ENCODE measurements at regions not wholly inside any gene's neighbourhood (a gene's known extent, or its start where the extent isn't known, plus 50 kb on each side); places are given as distances from the start of the nearest gene placed in this dataset.

DNA sequence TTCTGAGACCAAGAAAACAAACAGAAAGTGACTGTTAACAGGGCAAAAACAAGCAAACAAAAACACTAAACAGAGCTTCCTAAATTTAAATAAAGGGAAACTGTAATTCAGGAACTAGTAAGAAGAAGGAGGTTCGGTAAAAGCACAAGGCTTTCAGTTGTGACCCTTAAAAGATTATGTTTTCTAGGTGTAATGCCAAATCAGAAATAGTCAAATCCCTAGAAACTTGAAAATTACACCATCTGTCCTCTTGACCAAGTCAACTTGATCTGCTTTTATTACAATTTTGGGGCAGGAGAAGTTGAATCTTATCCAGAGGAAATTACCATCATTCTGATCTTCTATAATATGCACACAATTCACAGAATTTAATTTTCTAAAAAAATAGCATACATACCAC, 754.0 kb upstream of the ADGRL4 start:
- TF ChIP-seq, protein P1, sequence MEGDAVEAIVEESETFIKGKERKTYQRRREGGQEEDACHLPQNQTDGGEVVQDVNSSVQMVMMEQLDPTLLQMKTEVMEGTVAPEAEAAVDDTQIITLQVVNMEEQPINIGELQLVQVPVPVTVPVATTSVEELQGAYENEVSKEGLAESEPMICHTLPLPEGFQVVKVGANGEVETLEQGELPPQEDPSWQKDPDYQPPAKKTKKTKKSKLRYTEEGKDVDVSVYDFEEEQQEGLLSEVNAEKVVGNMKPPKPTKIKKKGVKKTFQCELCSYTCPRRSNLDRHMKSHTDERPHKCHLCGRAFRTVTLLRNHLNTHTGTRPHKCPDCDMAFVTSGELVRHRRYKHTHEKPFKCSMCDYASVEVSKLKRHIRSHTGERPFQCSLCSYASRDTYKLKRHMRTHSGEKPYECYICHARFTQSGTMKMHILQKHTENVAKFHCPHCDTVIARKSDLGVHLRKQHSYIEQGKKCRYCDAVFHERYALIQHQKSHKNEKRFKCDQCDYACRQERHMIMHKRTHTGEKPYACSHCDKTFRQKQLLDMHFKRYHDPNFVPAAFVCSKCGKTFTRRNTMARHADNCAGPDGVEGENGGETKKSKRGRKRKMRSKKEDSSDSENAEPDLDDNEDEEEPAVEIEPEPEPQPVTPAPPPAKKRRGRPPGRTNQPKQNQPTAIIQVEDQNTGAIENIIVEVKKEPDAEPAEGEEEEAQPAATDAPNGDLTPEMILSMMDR (conservative IDR thresholded peaks at IDR 0.05; ENCODE audit: low read depth, low read length), result no peak
- H3K4me3 ChIP-seq (ENCODE audit: low read length), result no peak overlapping the region
- peak; percentile 61 for DNase-seq (ENCODE audit: low read depth)

DNA sequence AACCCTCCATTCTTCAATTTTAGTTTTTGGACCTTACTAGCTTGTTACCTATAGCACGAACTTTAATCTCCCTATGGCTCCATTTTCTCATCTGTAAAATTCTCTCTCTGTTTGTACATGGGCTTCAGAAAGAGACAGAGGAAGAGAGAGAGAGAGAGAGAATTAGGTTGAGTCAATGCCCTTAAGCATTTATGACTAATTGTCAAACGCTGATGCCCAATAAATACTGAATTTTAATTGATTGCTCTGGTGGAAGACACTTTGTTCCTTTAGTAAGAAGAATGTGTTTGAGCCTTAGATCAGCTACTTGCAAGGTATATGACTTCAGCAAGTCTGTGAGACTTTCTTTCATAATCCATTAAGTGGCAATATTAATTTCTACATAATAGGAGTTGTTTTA, 743.1 kb upstream of the ADGRL4 start:
- H3K4me3 ChIP-seq (ENCODE audit: low read length), result no peak overlapping the region
- DNase-seq (ENCODE audit: low read depth), result no peak
- TF ChIP-seq, protein P1 (conservative IDR thresholded peaks at IDR 0.05; ENCODE audit: low read depth, low read length), result no peak

DNA sequence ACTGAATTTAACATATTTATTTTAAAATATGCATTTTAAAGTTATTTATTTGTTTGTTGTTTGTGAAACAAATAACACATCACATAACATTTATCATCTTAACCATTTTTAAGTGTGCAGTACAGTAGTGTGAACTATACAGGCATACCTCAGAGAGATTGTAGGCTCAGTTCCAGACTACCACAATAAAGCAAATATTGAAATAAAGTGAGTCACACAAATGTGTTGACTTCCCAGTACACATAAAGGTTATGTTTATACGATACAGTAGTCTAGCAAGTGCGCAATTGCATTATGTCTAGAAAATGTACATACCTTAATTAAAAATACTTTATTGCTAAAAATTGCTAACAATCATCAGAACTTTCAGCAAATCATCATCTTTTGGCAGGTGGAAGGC, 739.4 kb upstream of the ADGRL4 start:
- TF ChIP-seq, protein P1 (conservative IDR thresholded peaks at IDR 0.05; ENCODE audit: low read depth, low read length), result no peak
- DNase-seq (ENCODE audit: low read depth), result no peak

DNA sequence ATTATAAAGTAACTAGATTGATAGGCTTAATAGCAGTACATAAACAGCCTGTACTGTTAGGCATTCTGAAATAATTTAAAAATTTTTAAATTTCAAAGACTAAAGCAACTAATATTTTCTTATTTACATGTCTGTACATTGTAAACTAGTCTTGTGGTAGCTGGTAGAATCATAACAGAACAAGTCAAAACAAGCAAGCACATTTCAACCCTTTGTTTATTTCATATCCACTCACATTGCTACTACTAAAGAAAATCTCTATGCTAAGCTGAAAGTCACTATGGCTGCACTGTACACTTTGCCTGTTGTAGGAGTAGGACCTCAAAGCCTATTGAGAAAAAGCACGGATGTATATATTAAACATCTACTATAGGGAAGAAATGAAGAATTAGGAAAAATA, 738.2 kb upstream of the ADGRL4 start:
- no peak overlapping the region for H3K4me3 ChIP-seq (ENCODE audit: low read length)
- TF ChIP-seq, protein P1 (conservative IDR thresholded peaks at IDR 0.05; ENCODE audit: low read depth, low read length), result no peak
- no peak for DNase-seq (ENCODE audit: low read depth)

More for the DNA sequence above, 739.4 kb upstream of the ADGRL4 start:
- H3K4me3 ChIP-seq (ENCODE audit: low read length), result no peak overlapping the region

DNA sequence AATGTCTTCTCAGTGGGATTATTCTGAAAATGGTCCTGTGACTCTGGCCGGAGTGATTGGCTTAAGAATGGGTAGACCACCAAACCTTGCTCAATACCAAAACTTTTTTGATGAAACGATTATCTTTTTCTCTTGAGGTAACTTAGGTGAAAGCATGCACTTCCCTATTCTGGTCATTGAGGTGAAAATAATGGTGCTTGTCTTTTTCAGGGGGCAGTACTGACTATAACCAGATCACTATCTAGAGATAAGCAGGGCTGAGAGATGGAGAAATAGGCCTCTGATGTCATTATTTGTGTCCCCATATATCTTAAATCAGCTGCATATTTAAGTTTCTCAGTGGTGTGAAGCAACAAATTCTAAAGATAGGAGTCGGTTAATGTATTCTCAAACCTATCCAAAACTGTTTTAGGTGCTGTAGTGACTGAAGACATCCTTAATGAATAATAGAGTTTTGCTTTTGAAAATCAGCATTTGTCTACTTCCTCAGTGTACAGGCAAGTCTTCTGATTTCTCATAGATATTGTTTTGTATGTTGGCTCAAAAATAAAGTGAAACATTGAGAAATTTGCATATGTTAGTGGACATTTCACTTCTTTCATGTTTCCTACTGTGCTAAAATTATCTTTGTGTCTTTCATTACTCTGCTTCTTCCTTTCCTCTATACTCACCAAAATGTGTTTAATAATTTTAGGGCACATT, 735.3 kb upstream of the ADGRL4 start:
- TF ChIP-seq, protein P1 (conservative IDR thresholded peaks at IDR 0.05; ENCODE audit: low read depth, low read length), result no peak
- no peak for DNase-seq (ENCODE audit: low read depth)
- H3K4me3 ChIP-seq (ENCODE audit: low read length), result no peak overlapping the region

DNA sequence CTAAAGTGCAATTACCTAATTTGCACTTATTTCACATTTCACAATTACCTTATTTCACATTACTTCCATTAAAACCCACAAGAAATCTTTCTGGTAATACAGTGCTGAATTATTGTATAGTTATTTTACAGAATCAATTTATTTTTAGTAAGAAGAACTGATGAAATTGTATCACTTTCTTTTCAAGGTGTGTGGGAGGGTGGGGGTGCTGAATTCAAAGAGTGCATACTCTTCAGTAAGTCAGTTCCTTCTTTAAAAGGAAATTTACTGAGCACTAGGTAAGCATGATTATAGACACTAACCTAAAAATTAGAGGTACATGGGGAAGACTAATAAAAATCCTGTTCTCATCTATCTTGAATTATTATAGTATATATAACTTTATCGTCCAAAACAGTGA, 731.6 kb upstream of the ADGRL4 start:
- no peak for DNase-seq (ENCODE audit: low read depth)
- no peak overlapping the region for H3K4me3 ChIP-seq (ENCODE audit: low read length)
- TF ChIP-seq, protein P1 (conservative IDR thresholded peaks at IDR 0.05; ENCODE audit: low read depth, low read length), result no peak

DNA sequence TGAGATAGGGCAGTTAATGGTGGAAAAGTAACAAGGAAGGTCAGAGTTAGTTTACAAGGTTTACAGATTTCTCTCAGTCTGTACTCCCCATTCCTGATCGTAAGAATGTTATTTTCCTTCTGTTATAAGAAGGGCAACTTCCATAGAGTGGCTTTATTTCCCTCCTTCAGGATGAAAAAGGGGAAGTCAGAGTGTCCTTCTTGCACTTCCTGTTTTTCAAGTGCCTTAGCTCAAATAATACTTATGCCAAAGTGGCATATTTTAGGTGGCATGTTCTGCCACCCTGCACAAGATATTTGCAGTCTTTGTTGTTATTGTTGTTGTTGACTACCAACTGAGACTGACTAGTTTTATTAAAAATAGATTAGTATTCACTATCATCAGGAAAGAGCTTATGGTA, 730.7 kb upstream of the ADGRL4 start:
- no peak overlapping the region for H3K4me3 ChIP-seq (ENCODE audit: low read length)
- TF ChIP-seq, protein P1 (conservative IDR thresholded peaks at IDR 0.05; ENCODE audit: low read depth, low read length), result no peak
- no peak for DNase-seq (ENCODE audit: low read depth)
